GM12878 (cell line): ENCODE measurements at regions not wholly inside any gene's neighbourhood (a gene's known extent, or its start where the extent isn't known, plus 50 kb on each side); places are given as distances from the start of the nearest gene placed in this dataset.

Experiments used
- ATAC-seq: fragments of 200-7000 bp; cut with Tn5 transposase; 3 replicates; pipeline ENCODE4 v1.9.1; 2020; ENCODE audit warnings: mild to moderate bottlenecking, moderate library complexity
- BruUV-seq: library from RNA; stranded (reverse); fragments of 400-500 nt; replicated peaks from 2 replicates; lab custom pipeline; 2021; lab: Mats Ljungman, UMichigan
- CTCF ChIA-PET: fragments of 300-600 bp; sonication (Branson Sonifier 250); formaldehyde crosslinking; extraction: SDS; loops from one replicate; lab custom pipeline; 2021; ENCODE audit warnings: inconsistent platforms; lab: Yijun Ruan, JAX
- POLR2A ChIA-PET: fragments of 350-600 bp; formaldehyde crosslinking; extraction: SDS; loops from one replicate; lab custom pipeline; 2021; ENCODE audit warnings: inconsistent platforms; lab: Charles Lee
- RAD21 ChIA-PET: fragments of 300-600 bp; sonication (Branson Sonifier 250); formaldehyde crosslinking; loops from one replicate; lab custom pipeline; 2023; ENCODE audit warnings: antibody characterized with exemption; ENCODE audit not compliant: unreplicated experiment; lab: Charles Lee
- SMC1A ChIA-PET: fragments of 300-600 bp; sonication (Branson Sonifier 250); formaldehyde crosslinking; loops from one replicate; lab custom pipeline; 2023; ENCODE audit not compliant: unreplicated experiment, uncharacterized antibody; lab: Charles Lee
- DNase-seq: peaks from one replicate; pipeline ENCODE4 v3.0.0-alpha.2; 2011; ENCODE audit warnings: low read depth, low spot score
- FAIRE-seq: peaks from 3 replicates; lab custom pipeline; 2011; peaks lifted over from hg19 to GRCh38; lab: Jason Lieb, UNC
- H2AFZ ChIP-seq: 2 replicates; pipeline ENCODE4 v1.6.0; 2011; ENCODE audit warnings: low read depth, low read length, control low read depth; ENCODE audit not compliant: control insufficient read depth
- H3K27ac ChIP-seq: 2 replicates; pipeline ENCODE4 v1.5.1; 2011; ENCODE audit warnings: control low read depth; ENCODE audit not compliant: control insufficient read depth, insufficient read depth
- H3K27me3 ChIP-seq, 2 experiments: replicated peaks in 1 of 2; 2 replicates each; pipeline versions ENCODE4 v1.6.0 to v1.6.1; 2011; ENCODE audit warnings: low read length in 1 of 2; ENCODE audit not compliant: control insufficient read depth in 2 of 2, insufficient read depth in 2 of 2
- H3K36me3 ChIP-seq, 2 experiments: 2 replicates each; pipeline ENCODE4 v1.5.1; 2011; ENCODE audit warnings: low read length in 1 of 2; ENCODE audit not compliant: control insufficient read depth in 2 of 2, insufficient read depth in 2 of 2
- H3K4me1 ChIP-seq: 2 replicates; pipeline ENCODE4 v1.6.1; 2011; ENCODE audit warnings: mild to moderate bottlenecking, low read length, moderate library complexity, mixed read lengths; ENCODE audit not compliant: control insufficient read depth, insufficient read depth
- H3K4me2 ChIP-seq: 2 replicates; pipeline ENCODE4 v1.6.0; 2011; ENCODE audit warnings: control low read depth; ENCODE audit not compliant: control insufficient read depth, insufficient read depth
- H3K4me3 ChIP-seq: fragments of 200-600 bp; sonication (generic); 2 replicates; pipeline ENCODE4 v1.5.1; 2016
- H3K79me2 ChIP-seq: 2 replicates; pipeline ENCODE4 v1.6.0; 2011; ENCODE audit warnings: low read length; ENCODE audit not compliant: control insufficient read depth, insufficient read depth
- H3K9ac ChIP-seq: 2 replicates; pipeline ENCODE4 v1.8.0; 2011; ENCODE audit warnings: low read length, control low read depth, mixed read lengths; ENCODE audit not compliant: control insufficient read depth, insufficient read depth
- H3K9me3 ChIP-seq: replicated peaks from 3 replicates; pipeline ENCODE4 v1.5.1; 2011; ENCODE audit warnings: mild to moderate bottlenecking, low read length; ENCODE audit not compliant: control insufficient read depth, insufficient read depth
- H4K20me1 ChIP-seq: 2 replicates; pipeline ENCODE4 v1.6.0; 2011; ENCODE audit not compliant: control insufficient read depth, insufficient read depth
- BACH1 ChIP-seq: fragments of 450-650 bp; IDR thresholded peaks from 2 replicates; pipeline ENCODE4 v1.6.1; 2017; ENCODE audit warnings: mild to moderate bottlenecking, borderline replicate concordance
- BRCA1 ChIP-seq: IDR thresholded peaks from 2 replicates; pipeline ENCODE4 v1.6.1; 2011; ENCODE audit warnings: low read depth, low read length, improper control_type of control experiment
- CEBPB ChIP-seq, 2 experiments: fragments of 150-350 bp in 1 of 2; IDR thresholded peaks; 2 replicates each; pipeline ENCODE4 v1.6.1; 2012 to 2014; ENCODE audit warnings: low read depth in 2 of 2, low read length in 2 of 2, borderline replicate concordance in 1 of 2, inconsistent platforms in 1 of 2
- CHD2 ChIP-seq: IDR thresholded peaks from 2 replicates; pipeline ENCODE4 v1.6.1; 2011; ENCODE audit warnings: low read depth, low read length, improper control_type of control experiment, borderline replicate concordance
- HDAC6 ChIP-seq: fragments of 200-600 bp; sonication (generic); IDR thresholded peaks from one replicate; pipeline ENCODE4 v1.8.0; 2017; ENCODE audit warnings: antibody characterized with exemption; ENCODE audit not compliant: unreplicated experiment
- IKZF1 ChIP-seq: fragments of 450-650 bp; conservative IDR thresholded peaks from 2 replicates; pipeline ENCODE4 v1.6.1; 2017; ENCODE audit warnings: antibody characterized with exemption, mild to moderate bottlenecking
- MEF2A ChIP-seq: IDR thresholded peaks from 2 replicates; pipeline ENCODE4 v1.6.1; 2011; ENCODE audit warnings: low read depth, mild to moderate bottlenecking, low read length, moderate library complexity; ENCODE audit not compliant: insufficient read depth
- MTA3 ChIP-seq: IDR thresholded peaks from 2 replicates; pipeline ENCODE4 v1.6.1; 2012; ENCODE audit warnings: low read length, inconsistent platforms, borderline replicate concordance
- PAX5 ChIP-seq: IDR thresholded peaks from 2 replicates; pipeline ENCODE4 v1.6.1; 2011; ENCODE audit warnings: low read depth, low read length, borderline replicate concordance
- POLR2AphosphoS2 ChIP-seq: IDR thresholded peaks from 2 replicates; pipeline ENCODE4 v1.6.1; 2011; ENCODE audit warnings: low read depth, mild to moderate bottlenecking, low read length, improper control_type of control experiment, moderate library complexity
- SP1 ChIP-seq: IDR thresholded peaks from one replicate; pipeline ENCODE4 v1.6.1; 2011; ENCODE audit warnings: low read depth, low read length
- SUZ12 ChIP-seq: fragments of 200-600 bp; sonication (generic); IDR thresholded peaks from one replicate; pipeline ENCODE4 v1.6.1; 2018; ENCODE audit warnings: antibody characterized with exemption, mild to moderate bottlenecking; ENCODE audit not compliant: unreplicated experiment
- TAF1 ChIP-seq: IDR thresholded peaks from 2 replicates; pipeline ENCODE4 v1.6.1; 2011; ENCODE audit warnings: mild to moderate bottlenecking, low read depth, low read length, borderline replicate concordance
- WRNIP1 ChIP-seq: IDR thresholded peaks from 2 replicates; pipeline ENCODE4 v1.6.1; 2011; ENCODE audit warnings: low read depth, low read length, improper control_type of control experiment, borderline replicate concordance
- ZBED1 ChIP-seq: IDR thresholded peaks from 2 replicates; pipeline ENCODE4 v1.6.1; 2016; ENCODE audit warnings: borderline replicate concordance
- ZBTB40 ChIP-seq: fragments of 450-650 bp; IDR thresholded peaks from 2 replicates; pipeline ENCODE4 v1.6.1; 2016; ENCODE audit warnings: mild to moderate bottlenecking, moderate library complexity, borderline replicate concordance
- WGBS: methylation state at CpG from one replicate; pipeline ENCODE4 v1.1.6; 2016; ENCODE audit warnings: low lambda C conversion rate; ENCODE audit not compliant: insufficient replicate concordance, insufficient coverage; ENCODE audit errors: missing lambda C conversion rate; 5-methylcytosine and 5-hydroxymethylcytosine counted together
- in situ Hi-C: fragments of 300-500 bp; cut with MboI; formaldehyde crosslinking; loops from 9 replicates; pipeline ENCODE4 v1.14.3; 2018; ENCODE audit warnings: mixed read lengths
- intact Hi-C: fragments of 100-400 bp; cut with micrococcal nuclease; formaldehyde crosslinking; loops from one replicate; pipeline ENCODE4 v1.14.2; 2022; ENCODE audit not compliant: unreplicated experiment
- TF ChIP-seq, protein P1 (sequence below): IDR thresholded peaks from 2 replicates; pipeline ENCODE4 v1.6.1; 2011; ENCODE audit warnings: low read depth, low read length, improper control_type of control experiment, borderline replicate concordance
- TF ChIP-seq, protein P2 (sequence below): IDR thresholded peaks from 2 replicates; pipeline ENCODE4 v1.6.1; 2011; ENCODE audit warnings: low read depth, mild to moderate bottlenecking, low read length, moderate library complexity, borderline replicate concordance; ENCODE audit errors: extremely low read depth

DNA sequence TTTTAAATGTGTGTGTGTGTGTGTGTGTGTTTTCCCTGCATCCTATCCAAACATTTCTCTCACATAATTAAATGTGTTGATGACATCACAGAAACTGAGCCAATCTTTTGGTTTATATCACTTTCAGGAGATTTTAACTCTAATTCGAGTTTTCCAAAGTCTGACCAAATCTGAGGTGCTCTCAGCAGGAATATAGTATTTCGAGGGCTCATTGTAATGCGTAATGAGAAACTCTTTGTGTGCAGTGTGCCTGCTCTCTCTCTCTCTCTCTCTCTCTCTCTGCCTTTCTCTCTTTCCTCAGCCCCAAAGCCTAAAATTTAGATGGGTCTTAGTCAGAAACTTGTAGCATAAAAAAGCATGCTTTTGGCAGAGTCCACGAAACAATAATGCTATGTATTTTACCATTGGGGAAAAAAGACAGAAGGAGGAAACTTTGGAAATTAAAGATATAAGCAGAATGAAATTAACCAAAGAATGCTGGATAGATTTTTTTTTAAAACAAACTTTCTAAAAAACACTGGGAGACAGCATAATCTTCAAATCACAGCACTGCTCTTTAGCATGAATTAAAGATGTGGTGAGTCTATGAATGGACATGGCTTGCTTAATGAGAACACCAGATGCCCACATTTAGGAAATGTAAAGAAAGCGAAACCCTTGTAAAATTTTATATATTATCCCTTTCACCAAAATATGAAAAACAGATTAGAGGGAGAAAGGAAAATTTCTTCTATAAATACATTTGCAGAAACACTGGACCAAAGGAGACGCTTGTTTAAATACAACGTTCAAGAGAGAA lies 206.8 kb upstream of the HABP2 start (continued):
- no peak for TF ChIP-seq TAF1
- TF ChIP-seq WRNIP1, result no peak
- TF ChIP-seq MTA3, result no peak
- TF ChIP-seq HDAC6, result no peak
- TF ChIP-seq SUZ12, result no peak
- TF ChIP-seq, all 136 proteins: peak for 0

- no peaks in the 10 kb centered on the region for H3K27me3 ChIP-seq
- H3K36me3 ChIP-seq, result no peaks in the 10 kb centered on the region
- ChIA-PET SMC1A (no interaction called here), POLR2A (no interaction called here), RAD21 (no interaction called here), CTCF (no interaction called here)
- H3K4me3 ChIP-seq, result no peak overlapping the region
- DNase-seq (no peak), FAIRE-seq (no peak), ATAC-seq (no peak)
- in situ Hi-C loops (no loop called here), intact Hi-C loops (no loop called here)
- H3K4me1 ChIP-seq, result no peaks in the 10 kb centered on the region
- H4K20me1 ChIP-seq, result no peaks in the 10 kb centered on the region
- WGBS, result 44% methylated on average over 4 of the region's 4 CpGs
- H3K4me2 ChIP-seq, result no peak overlapping the region
- H3K27ac ChIP-seq, result no peak overlapping the region
- no peaks in the 10 kb centered on the region for H3K79me2 ChIP-seq
- BruUV-seq, result no TSS peak
- no peak overlapping the region for H2AFZ ChIP-seq
- no peak overlapping the region for H3K9ac ChIP-seq
- H3K9me3 ChIP-seq, result no peaks in the 10 kb centered on the region
- no peak for TF ChIP-seq BACH1
- no peak for TF ChIP-seq ZBED1
- no peak for TF ChIP-seq POLR2AphosphoS2
- no peak for TF ChIP-seq IKZF1
- TF ChIP-seq SP1, result no peak
- TF ChIP-seq ZBTB40, result no peak
- TF ChIP-seq BRCA1, result no peak
- TF ChIP-seq PAX5, result no peak
- no peak for TF ChIP-seq CEBPB (IDR thresholded peaks at IDR 0.05; ENCODE audit: borderline replicate concordance in 1 of 2, low read depth in 2 of 2, low read length in 2 of 2)
- TF ChIP-seq MEF2A, result no peak
- no peak for TF ChIP-seq CHD2
- TF ChIP-seq, protein P1, sequence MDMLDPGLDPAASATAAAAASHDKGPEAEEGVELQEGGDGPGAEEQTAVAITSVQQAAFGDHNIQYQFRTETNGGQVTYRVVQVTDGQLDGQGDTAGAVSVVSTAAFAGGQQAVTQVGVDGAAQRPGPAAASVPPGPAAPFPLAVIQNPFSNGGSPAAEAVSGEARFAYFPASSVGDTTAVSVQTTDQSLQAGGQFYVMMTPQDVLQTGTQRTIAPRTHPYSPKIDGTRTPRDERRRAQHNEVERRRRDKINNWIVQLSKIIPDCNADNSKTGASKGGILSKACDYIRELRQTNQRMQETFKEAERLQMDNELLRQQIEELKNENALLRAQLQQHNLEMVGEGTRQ, result no peak
- TF ChIP-seq, protein P2, sequence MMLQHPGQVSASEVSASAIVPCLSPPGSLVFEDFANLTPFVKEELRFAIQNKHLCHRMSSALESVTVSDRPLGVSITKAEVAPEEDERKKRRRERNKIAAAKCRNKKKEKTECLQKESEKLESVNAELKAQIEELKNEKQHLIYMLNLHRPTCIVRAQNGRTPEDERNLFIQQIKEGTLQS, result no peak
Measured at GRCh38 chr10:113347508-113347907, 205.3 kb upstream of the HABP2 start.
